T-helper 1 cell (primary cell): ENCODE measurements at regions not wholly inside any gene's neighbourhood (a gene's known extent, or its start where the extent isn't known, plus 50 kb on each side); places are given as distances from the start of the nearest gene placed in this dataset.

Experiments
- DNase-seq, 5 donors: peaks; one replicate each; pipeline ENCODE4 v3.0.0-alpha.2; 2012 to 2020

DNA sequence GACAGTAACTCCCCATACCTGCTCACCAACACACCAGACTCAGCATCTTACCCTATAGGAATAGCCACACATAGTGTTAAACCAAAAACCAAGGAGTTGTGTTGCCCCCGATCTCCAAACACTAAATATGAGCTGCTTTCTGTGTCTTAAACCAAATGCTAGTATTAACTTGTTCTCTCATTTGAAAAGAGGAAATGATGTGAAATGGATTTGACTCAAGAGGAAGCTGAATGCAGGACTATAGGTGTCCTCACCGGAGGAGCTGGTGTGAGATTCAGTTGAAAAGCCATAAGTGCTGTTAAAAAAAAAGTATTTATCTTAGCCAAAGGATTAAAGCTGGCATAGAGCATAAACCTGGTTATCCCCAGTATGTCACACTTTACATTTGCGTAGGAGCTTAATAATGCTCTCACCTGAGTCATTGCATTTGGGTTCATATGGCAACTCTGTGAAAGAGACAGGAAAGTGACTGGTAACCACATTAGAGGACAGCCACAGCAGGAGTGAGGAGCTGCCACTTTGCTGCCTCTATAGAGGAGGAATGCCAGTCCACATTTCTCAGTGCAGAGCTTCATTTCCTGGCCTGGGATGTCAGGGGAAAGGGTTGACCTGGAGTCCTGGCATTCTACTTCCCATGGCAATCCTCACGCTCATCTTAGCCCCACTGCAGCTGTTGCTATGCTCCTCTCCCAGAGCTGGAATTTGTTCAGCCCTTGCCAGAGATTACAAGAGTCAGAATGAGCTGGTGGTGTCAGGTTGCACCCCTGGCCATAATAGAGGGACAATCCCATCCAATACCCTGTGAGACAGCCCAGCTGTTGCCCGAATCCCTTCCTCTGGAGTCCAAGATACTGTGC, 143.3 kb upstream of the ANKFN1 start:
- DNase-seq, result no peak

DNA sequence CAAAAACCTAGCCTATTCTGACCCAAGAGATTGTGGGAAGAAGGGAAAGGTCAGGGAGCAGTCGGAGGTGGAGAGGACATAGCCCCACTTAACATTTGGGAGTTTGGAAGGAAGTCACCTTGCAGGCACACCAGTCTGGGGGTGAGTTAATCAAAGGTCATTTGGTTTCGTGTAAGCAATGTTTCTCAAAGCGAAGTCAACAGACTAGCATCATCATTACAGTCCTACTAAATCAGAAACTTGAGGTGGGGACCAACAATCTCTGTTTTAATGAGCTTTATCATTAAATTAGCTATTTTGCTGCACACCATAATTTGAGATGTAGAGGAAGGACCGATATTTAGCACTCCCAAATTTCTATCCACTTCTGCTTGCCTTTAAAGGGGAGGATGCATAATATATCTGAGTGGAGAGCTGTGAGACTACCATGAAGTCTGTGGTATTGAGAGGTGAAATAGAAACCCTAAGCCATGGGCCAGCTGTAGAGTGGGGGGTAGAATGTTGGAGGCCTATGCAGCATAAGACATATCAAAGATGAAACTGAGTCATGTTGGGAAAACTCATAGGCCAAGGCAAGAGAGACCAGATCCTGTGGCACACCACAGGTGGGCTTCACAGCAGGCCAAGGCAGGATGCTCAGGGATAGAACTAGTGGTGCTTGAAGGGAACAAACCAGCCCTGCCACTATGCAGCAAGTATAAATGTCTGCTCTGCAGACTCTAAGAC, 141.7 kb upstream of the ANKFN1 start:
- DNase-seq, result no peak

DNA sequence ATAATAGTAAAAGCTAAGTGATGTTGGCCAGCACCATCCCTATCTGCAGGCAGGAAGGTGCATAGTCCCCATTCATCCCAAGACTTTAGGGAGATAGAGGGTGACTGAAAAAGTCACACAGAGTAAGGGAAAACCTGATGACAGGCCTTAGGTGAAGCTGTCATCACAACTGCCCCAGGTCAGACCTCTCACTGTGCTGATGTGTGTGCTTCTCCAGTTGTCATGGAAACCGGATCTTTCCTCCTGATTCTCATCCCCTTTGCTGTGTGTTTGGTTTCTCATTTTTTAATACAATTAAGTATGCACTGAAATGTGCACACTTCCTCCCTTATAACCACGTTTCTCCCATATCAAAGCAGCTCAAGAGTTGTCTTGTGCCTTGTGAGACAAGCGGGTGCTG, 135.1 kb upstream of the ANKFN1 start:
- no peak for DNase-seq

DNA sequence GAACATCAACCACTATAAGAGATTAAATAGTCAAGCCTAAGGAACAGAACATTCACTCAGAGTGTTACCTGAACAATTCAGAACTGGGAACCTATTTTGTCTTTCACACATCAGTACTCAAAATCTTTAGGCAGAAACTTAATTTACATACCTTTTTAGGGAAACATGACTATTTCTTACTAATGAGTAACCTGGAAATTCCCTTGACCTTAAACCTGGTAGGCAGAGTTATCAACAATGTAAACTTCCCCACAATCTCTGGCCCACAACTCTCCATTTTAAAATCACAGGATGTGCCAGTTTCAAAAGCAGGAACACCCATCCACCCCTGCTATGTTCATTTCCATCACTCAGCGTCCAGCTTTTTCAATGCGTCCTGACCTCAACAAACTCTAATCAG, 132.9 kb upstream of the ANKFN1 start:
- peak in 1 of 5 donors; percentile 6 for DNase-seq

DNA sequence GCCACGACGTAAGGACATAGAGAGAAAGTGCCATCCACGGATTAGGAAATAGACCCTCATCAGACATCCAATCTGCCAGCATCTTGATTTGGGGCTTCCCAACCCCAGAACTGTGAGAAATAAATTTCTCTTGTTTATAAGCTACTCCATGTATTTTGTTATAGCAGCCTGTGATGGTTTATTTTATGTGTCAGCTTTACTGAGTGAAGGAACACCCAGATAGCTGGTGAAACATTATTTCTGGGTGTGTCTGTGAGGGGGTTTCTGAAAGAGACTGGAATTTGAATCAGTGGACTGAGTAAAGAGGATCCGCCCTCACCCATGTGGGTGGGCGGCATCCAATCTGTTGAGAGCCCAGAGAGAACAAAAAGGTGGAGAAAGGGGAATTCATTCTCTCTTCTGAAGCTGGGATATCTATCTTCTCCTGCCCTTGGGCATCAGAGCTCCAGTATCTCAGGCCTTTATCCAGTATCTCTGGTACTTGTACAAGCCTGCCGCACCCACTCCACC, 131.5 kb upstream of the ANKFN1 start:
- DNase-seq, result no peak

DNA sequence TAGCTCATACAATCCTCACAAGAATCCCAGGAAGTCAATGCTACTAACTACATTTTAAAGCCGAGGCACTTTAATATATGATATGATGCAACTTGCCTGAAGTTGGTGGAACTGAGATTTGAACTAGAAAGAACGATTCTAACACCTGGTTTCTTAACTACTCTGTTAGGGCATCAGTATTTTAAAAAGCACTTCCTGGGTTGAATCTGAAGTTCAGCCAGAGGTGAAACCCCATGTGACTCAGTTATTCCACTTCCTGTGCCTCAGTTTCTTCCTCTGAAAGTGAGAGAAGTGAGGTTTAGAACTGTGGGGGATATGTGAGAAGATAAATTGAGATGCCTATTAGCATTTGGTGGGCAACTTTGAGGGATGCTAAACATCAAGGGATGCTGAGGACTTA, 129.4 kb upstream of the ANKFN1 start:
- peak in 1 of 5 donors; percentile 40 for DNase-seq

DNA sequence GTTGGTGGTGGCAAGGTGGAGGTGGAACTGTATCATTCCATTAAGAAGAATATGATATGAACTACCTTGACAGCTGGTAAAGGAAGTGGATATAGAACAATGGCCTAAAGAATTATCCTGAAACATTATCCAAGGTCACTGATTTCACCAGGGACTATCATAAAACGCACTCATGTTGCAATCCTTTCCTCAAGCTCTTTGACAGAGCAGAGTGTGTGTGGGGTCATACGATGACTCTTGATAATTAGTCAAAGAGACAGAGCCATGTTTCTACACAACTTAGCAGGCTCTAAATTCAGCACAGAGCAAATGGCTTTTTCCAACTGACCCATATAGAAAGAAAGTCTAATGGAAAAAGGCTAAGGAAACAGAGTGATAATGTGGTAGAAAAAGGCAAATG, 126.4 kb upstream of the ANKFN1 start:
- no peak for DNase-seq

DNA sequence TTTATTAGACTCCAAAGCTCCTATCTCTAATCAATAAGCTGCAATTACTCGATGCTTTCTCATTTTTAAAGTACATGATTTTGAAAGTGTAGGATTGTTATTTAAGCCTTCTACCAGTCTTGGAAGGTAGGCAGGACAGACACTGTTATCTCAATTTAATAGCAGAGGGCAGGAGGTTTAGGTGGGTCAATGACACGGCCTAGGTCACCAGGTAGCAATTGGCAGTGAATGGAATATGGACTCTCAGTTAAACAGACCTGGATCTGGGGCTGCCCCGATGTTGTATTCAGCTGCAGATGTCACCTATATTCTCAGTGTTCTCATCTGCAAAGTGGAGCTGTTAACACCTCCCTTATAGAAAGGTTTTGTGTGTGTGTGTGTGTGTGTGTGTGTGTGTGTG, 124.4 kb upstream of the ANKFN1 start:
- no peak for DNase-seq

DNA sequence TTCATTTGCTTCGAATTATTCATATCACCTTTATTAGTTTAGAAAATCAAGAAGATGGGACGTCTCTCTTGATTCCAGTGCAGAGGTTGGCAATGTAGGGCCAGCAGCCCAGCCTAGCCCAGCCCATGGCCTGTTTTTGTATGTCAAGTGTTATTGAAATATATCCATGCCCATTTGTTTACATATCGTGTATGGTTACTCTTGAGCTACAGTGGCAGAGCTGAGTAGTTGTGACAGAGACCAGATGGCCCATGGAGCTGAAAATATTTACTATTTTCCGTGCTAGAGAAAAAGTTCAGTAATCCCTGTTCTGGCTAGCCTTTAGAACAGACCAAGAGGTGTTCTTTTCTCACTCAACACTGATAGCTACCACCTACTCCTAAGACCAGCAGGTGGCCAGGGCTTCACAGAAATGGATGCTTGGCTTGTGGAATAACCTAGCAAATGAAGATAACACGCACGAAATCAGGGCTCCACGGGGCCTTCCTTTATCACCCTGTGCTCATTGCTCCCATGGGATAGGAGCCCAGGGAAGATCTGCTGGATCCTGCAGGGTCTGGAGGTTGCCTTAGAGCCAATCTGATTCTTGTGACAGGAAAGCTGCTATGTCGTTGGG, 123.2 kb upstream of the ANKFN1 start:
- DNase-seq, result no peak

DNA sequence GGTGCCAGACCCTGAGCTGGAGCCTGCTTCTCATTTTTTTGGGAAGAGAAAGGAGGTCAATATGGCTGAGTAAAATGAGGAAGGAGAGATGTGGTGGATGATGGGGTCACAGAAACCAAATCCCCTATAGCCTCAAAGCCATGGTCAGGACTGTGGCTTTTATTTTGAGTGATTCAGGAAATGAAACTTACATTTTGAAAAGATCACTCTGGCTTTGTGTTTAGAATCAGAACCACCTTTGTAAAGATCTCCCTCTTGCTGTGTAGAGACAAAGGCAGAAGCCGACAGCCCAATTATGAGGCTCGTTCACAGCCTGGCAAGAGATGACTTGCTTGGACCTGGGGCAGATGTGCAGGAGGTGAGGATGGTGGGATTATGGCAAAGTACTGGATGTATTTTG, 121.6 kb upstream of the ANKFN1 start:
- no peak for DNase-seq

DNA sequence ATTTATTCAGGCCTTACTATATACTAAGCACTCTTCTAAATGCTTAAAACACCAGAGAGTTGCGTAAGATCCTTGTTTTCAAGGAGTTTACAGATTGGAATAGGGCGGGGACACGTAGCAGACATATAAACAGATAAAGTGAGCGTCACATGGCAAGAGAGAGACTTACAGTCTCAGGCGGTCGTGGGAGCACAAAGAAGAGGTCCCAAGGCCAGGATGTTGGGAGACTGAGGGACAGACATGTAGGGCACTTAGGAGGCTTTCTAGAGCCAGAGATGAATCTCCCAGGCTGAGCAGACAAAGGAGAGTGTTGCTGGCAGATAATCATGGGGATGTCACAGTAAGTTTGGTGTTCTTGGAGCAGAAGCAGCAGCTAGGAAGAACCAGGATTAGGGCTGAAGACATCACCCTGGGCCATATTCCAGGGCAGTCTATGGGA, 119.1 kb upstream of the ANKFN1 start:
- DNase-seq, result no peak

DNA sequence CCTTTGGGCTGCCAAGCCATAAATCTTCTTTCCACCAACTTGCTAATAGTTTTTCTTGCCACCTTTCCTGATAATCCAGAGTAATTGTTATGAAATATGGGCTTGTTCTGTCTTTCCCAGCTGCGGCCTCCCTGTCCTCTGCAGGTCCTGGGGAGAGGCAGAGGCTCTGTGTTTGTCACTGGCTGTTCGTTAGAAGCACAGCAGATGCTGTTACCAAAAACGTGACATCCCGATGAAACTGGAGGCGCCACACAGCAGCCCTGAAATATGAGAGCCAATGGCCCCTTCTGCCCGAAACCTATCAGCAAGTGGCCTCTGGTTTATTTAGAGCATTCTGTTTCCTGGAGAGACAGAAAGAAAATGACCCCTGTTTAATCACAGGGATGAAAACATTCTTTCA, 115.1 kb upstream of the ANKFN1 start:
- no peak for DNase-seq

DNA sequence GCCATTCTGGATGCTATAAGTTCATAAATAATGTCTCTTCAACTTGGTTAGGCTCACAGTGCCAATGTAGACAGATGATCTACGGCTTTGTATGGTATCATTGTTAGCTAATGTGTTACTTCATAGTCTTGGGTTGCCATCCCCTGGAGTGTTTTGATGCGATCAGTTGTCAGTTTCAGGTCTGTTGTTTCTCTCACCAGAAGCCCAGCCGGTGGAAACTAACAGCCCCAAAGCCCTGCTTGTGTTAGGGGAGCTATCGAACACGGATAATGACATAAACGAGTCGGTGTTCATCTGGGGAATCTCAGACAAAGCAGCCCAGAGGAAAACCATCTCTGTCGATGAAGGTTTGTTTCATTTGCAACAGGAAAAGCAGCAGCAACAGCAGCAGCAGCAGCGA, 107.4 kb upstream of the ANKFN1 start:
- no peak for DNase-seq

DNA sequence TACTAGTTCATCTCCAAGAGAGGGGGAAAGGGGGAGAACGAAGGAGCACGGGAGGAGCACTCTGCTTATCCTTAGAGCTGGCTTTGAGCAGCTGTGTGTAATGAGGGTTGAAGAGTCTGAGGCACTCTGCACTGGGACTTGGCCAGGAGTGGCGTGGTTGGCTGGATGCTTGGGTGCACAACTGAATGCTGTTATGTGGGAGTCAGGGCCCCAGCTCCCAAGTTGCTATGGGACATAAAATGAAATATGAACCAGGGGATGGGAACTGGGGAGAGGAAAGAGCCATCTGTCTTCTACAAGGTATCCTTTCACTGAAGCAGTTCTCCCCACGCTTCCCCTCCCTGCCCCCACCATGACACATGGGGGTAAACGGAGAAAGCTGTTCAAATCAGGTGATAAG, 105.9 kb upstream of the ANKFN1 start:
- DNase-seq, result no peak

DNA sequence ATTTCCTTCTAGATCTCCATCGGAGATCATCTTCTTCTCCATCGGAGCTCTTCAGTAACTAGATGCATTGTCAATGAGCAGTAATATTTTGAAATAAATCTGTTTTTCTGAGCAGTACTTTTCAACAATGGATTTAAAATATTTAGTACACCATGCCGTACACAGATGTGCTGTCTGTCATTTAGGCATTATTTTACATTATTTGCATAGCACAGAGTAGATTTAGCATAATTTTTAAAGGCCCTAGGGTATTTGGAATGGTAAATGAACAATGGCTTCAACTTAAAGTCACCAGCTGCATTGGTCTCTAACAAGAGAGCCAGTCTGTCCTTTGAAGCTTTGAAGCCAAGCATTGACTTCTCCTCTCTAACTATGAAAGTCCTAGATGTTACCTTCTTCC, 95.4 kb upstream of the ANKFN1 start:
- DNase-seq, result no peak

DNA sequence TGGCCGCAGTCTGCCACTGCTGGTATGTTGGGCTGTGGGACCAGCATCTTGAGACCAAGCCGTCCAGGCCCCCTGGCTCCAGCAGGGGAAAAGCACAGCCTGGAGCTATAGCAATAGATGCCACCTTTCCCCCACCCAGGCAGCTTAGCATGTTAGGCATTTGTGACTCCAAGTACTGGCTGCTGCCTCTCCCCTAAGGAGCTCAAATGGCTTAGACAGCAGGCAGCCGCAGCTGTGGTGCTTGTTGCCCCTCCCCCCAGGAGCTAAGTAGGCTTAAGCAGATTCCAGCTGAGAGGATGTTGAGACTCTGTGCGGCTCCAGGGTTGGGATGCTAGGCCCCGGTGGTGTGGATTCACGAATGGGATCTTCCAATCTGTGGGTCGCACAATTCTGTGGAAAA, 88.8 kb upstream of the ANKFN1 start:
- DNase-seq, result no peak

DNA sequence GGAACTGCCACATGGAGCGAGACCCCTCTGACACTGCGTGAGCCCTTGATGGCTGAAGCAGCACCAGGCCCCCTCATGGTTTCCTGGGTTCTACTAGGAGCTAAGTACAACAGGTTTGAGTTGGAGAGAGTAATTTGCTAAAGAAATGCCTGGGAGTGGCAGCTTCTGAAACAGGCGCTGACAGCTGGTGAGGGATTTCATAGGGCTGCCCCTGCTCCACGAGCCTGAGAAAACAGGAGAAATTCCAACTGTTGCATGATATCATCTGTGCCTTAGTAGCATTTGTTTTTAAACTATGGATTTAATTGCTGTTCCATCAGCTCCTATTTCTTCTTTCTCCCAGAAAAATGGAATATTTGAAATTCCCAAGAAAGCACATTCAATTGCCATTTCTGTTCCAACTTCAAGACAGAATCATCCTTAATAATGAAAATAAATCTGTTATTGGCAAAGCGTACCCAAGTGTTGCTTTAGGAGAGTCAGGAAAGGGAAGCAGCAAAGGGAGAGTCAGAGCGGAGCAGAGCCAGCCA, 78.8 kb upstream of the ANKFN1 start:
- DNase-seq, result no peak

DNA sequence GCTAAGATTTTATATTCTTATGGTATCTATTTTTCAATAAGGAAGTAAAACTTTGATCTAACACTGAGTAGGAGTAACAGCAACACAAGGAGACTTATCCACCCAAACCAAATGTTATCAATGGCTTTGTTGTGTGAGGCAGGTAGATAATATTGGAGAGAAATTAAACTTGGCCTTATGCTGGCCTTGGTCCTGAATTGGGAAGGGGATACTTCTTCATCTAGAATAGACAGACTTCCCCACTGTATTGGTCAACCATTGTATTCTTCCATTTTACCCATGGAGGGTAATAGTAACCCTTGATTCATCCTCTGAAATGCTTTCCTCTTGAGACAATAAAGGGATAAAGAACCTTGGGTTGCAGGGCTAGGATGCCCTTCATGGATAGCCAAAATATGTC, 76.3 kb upstream of the ANKFN1 start:
- DNase-seq, result no peak

DNA sequence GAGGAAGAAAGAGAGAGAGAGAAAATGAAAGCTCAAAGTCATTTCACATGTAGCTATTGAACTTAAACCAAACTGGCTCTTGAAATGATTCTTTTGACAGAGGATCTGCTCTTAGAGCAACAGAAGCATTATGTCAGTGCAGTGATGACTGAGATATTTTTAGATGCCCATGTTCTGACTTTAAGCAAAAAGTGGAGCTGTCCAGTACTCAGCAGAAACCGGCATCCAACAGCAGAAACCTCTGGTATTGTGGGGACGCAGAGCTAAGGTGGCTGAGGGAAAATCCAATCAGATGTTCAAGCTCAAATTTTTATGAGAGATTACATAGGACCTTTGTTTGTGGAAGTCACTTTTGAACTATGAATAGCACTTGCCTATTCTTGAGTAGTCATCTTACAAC, 69.8 kb upstream of the ANKFN1 start:
- DNase-seq, result no peak

DNA sequence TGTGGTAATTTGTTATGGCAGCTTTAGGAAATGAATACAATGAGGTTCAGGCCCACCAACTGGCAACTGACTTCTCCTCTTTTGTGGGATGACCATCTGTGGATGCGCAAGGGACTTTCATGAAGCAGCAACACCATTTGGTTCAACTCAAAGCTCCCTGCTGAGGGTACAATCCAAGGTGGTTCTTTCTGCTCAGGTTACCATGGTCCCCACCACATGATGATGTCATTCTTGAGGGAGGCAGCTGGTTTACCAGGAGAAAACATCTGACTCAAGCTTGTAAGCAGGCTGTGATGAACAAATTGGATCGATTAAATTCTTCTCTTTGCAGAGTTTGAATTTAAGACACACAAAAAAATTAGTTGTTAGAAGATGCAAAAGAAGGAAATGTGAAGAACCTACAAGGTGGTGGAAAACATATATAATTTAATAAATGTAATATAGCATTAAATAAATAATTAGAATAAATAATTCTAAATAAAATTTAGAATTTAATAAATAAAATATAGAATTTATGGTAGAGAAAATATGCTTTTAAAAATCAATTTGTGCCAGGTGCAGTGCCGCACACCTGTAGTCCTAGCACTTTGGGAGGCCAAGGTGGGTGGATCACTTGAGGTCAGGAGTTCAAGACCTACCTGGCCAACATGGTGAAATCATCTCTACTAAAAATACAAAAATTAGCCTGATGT, 67.6 kb upstream of the ANKFN1 start:
- no peak for DNase-seq

DNA sequence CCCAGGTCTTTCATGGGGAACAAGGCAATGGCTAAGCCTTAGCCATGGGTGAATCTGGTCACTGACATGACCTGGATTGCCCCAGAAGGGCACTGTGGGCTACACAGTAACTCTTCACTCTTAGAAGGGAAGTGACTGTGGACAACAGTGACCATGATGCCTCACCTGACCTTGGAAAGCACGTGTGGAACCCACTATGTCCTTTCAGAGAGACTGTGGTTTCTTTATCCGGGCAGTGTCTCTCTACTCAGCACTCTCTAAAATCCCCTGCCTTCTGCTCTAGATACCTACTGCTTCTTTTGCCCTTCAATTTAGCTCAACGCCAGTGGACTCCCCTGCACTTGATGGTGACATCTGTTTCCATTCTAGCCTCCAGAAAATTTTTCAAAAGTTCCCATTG, 66.1 kb upstream of the ANKFN1 start:
- no peak for DNase-seq

DNA sequence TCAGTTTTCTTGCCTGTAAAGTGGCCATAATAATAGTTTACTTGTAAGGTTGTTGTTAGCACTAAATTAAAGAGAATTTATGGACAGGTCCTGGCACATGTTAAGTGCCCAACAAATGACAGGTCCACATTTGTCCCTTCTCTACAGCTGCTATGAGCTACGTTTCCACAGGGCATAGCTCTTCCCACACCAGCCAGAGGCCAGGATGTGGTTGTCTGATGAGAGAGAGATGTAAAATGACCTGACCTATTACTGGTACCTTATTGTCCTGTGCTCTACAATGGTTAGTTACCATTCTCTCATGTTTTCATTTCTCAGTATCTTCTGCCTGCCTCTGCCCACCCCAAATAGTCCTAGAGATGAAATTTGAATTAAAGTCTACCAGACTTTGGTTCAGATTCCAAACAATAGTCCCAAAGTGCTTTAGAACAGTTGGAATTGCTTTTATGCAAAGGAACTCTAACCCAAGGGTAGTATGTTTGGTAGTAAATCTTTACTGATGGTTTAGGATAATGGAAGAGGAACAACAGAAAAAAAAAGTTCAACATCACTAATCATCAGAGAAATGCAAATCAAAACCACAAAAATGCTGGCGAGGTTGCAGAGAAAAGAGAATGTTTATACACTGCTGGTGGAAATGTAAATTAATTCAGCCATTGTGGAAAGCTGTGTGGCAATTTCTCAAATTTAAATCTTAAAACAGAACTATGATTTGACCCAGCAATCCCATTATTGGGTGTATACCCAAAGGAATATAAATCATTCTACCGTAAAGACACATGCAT, 57.1 kb upstream of the ANKFN1 start:
- DNase-seq, result no peak
